HL-60/S4 treated with phorbol 12-myristate 13-acetate at 8.2 ng/mL for 4 days and 3 days (cell line): ENCODE measurements at regions not wholly inside any gene's neighbourhood (a gene's known extent, or its start where the extent isn't known, plus 50 kb on each side); places are given as distances from the start of the nearest gene placed in this dataset.
"Not testable (repeated sequence)": the region's sequence is repeated elsewhere in the genome, so short reads cannot be mapped to it uniquely, and the experiment has no call there.

Experiments
- in situ Hi-C: fragments of 300-500 bp; cut with MboI; formaldehyde crosslinking; loops from 2 replicates; pipeline ENCODE4 v1.15.0; 2022; ENCODE audit warnings: low sequenced_read_pairs

- in situ Hi-C loops: no loop called here
Measured at GRCh38 chr11:134980819-134981710, 569.0 kb upstream of the B3GAT1 start.

GRCh38 chr11:134979089-134979457 is 567.0 kb upstream of the B3GAT1 start:
- in situ Hi-C loops: not testable (repeated sequence)

GRCh38 chr11:134978388-134979088 is 566.5 kb upstream of the B3GAT1 start:
- in situ Hi-C loops: no loop called here

- in situ Hi-C loops: no loop called here
Measured at GRCh38 chr11:134976551-134976950, 564.5 kb upstream of the B3GAT1 start.

- in situ Hi-C loops: no loop called here
Measured at GRCh38 chr11:134975866-134976376, 563.9 kb upstream of the B3GAT1 start.

GRCh38 chr11:134973801-134974200 is 561.8 kb upstream of the B3GAT1 start:
- in situ Hi-C loops: no loop called here

GRCh38 chr11:134971381-134971780 is 559.3 kb upstream of the B3GAT1 start:
- in situ Hi-C loops: no loop called here

- in situ Hi-C loops: no loop called here
Measured at GRCh38 chr11:134967746-134968145, 555.7 kb upstream of the B3GAT1 start.

GRCh38 chr11:134961386-134961785 is 549.3 kb upstream of the B3GAT1 start:
- in situ Hi-C loops: not testable (repeated sequence)

GRCh38 chr11:134958870-134959269 is 546.8 kb upstream of the B3GAT1 start:
- in situ Hi-C loops: no loop called here

GRCh38 chr11:134958336-134958640 is 546.2 kb upstream of the B3GAT1 start:
- in situ Hi-C loops: no loop called here

- in situ Hi-C loops: no loop called here
Measured at GRCh38 chr11:134957540-134958335, 545.7 kb upstream of the B3GAT1 start.

- in situ Hi-C loops: no loop called here
Measured at GRCh38 chr11:134956450-134957210, 544.6 kb upstream of the B3GAT1 start.

GRCh38 chr11:134955970-134956369 is 543.9 kb upstream of the B3GAT1 start:
- in situ Hi-C loops: not testable (repeated sequence)

GRCh38 chr11:134955281-134955680 is 543.2 kb upstream of the B3GAT1 start:
- in situ Hi-C loops: no loop called here

GRCh38 chr11:134954456-134954855 is 542.4 kb upstream of the B3GAT1 start:
- in situ Hi-C loops: not testable (repeated sequence)

- in situ Hi-C loops: not testable (repeated sequence)
Measured at GRCh38 chr11:134953417-134953970, 541.5 kb upstream of the B3GAT1 start.

GRCh38 chr11:134951305-134951700 is 539.3 kb upstream of the B3GAT1 start:
- in situ Hi-C loops: no loop called here

GRCh38 chr11:134950692-134951304 is 538.8 kb upstream of the B3GAT1 start:
- in situ Hi-C loops: no loop called here
